Head of caudate nucleus (tissue), 42 donors: ENCODE measurements at regions not wholly inside any gene's neighbourhood (a gene's known extent, or its start where the extent isn't known, plus 50 kb on each side); places are given as distances from the start of the nearest gene placed in this dataset.

Source experiments
- DNase-seq, 42 donors: peaks; one replicate each; pipeline versions ENCODE4 v3.0.0 to v3.0.0-alpha.2; 2020 to 2021; ENCODE audit warnings: mixed read lengths in 7 of 42
- intact Hi-C: fragments of 100-400 bp; cut with DNase I; formaldehyde crosslinking; loops from one replicate; pipeline ENCODE4 v1.15.0; 2022

DNA sequence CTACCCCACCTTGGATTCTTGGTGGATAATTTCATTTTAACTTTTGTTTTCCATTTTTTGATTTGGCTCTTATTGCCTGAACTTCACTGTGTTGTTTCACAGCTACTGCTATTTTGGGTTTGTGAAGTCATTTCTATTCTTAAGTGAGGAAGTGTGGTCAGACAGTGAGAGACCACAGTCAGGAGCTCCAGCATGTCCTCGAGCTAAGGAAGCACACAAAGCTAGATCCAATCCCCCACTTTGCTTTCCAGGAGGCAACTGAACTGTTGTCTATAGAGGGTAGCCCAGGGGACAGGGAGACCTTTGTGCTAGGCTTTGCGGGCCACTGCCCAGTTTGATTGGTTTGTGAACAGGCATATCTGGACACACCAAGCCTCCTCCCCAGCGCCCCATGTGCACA is 251.8 kb upstream of the KIRREL3 start:
- intact Hi-C loops: no loop called here
- DNase-seq: peak in 5 of 42 donors; percentile 5 to 23 (median 13)

DNA sequence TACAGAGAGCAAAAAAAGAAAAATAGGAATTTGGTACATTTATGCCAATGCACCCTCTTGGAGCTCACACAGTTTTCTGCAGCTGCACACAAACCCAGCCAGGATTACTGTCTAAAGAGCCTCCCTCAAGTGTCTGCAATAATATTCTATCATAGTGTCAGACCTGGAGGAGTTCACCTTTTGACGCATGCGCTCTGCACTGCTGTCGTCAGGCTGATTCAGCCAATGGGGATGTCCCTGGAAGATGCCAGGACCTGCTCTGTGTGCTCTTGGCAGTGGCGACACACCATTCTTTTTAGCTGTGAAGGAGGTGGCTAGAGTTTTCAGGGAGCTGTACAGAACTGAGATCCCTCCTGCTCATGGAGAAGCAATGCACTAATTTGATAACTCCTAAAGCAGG is 249.0 kb upstream of the KIRREL3 start:
- peak in 2 of 42 donors; percentile 10 to 39 for DNase-seq
- intact Hi-C loops: no loop called here

DNA sequence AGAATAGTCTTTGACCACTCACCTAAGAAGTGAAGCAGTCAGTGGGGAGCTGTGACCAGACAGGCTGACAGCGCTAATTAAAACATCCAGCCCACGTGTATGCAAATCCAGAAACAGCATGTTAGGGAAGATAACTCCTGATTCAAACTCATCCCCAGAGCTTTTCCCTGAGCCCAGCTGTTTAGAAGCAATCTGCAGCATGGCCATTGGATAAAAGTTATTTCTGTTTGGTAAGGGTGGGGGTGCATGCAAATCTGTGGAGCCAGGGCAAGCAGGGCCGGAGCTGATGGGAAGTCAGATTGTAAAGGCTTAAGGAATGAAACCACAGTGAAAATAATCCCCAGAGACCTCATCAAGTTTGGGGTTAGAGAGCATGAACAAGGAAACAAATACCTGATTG is 247.9 kb upstream of the KIRREL3 start:
- DNase-seq: no peak
- intact Hi-C loops: no loop called here

DNA sequence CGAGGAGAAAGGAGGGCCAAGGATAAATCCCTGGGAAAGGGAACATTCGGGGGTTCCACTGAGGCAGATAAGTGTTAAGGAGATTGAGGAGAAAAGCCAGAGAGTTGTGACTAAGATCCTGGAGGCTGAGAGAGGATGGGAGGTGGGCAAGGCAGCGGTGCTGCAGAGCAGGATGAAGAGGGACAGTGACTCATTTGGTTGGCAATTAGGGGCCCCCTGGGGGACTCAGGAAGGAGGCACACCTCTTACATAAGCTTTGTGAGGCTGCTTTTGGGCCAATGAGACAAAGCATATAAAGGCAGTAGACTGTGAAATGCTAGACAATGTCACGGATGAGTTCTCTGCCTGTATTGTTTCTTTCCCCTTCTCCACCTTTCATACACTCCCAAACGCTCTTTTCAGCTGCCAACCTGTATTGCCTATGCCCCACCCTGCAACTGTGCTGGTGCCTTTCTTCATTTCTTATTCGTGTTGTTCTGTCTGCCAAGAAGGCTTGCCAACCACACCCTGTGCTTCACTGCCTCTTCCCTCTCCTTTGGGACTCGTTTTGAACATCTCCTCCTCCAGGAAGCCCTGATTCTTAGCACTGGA is 246.8 kb upstream of the KIRREL3 start:
- no peak for DNase-seq

DNA sequence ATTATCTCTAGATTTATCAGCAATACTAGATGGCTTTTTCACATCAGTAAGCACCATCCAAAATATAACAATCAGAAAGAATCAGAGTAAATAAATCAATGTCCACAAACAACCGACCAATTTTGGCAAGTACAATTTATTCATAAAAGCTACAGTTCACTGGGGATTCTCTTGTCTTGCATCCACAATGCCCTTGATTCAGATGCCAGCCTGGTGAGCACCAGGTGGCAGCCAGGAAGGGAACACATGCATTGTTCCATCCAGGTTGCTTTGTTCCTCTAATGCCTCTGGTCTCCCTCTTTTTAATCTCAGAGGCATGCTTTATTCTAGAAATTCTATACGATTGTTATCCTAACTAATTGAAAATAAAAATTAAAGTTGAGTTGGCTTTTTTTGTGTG is 242.1 kb upstream of the KIRREL3 start:
- DNase-seq: no peak

More for the DNA sequence above, 246.8 kb upstream of the KIRREL3 start:
- intact Hi-C loops: no loop called here

DNA sequence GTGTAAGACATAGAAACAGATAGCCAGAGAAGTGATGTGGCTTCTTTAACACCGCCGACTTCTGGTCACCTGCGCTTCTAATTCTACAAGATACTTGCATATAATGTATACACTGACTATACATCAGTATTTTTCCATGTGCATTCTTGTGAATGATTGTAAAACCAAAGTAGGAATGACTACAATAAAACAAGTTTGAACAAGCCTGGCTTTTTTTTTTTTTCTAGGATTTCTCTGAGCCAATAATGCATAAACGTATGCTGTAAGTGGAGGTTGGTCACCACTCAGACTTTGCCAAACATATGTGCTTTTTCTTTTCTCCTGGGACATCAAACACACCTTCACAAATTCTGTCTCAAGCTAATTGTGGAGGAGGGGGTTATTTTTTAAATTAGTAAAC is 237.8 kb upstream of the KIRREL3 start:
- DNase-seq: no peak
- intact Hi-C loops: no loop called here

More for the DNA sequence above, 242.1 kb upstream of the KIRREL3 start:
- intact Hi-C loops: no loop called here

DNA sequence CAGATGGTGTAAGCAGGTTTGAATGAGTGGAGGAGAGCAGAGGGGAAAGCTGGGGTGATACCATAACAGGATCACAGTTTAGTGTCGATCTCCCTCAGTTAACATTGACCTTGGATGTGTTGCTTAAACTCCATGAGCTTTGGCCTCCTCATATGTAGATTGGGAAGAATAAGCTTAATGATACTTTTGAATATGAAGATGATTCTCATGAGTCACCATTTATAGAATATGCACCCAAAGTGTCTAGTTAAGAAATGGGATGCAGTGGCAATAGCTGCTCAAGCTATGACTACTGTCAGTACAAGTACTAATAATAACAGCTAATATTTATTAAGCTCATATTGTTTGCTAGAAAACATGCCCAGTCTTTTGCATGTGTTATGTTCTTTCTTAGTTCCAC is 236.2 kb upstream of the KIRREL3 start:
- intact Hi-C loops: no loop called here
- DNase-seq: no peak

DNA sequence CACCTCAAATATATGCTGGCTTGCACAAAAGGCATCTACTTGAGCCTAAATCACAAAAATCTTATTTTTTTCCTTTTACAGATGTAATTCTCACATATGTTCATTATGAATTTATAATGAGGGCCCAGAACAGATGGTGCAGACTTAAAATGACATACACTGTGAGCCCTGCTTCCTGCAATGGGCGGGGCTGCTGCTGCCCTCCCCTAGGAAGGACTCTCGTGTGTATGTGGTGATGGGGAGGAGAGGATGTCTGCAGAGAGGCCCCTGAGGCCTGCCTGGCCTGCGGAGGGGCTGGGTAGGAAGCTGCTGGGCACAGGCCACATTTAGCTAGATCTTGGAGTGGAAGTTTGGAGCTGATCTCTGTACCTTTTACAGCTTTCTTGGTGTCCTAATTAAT is 233.4 kb upstream of the KIRREL3 start:
- intact Hi-C loops: no loop called here
- DNase-seq: no peak

DNA sequence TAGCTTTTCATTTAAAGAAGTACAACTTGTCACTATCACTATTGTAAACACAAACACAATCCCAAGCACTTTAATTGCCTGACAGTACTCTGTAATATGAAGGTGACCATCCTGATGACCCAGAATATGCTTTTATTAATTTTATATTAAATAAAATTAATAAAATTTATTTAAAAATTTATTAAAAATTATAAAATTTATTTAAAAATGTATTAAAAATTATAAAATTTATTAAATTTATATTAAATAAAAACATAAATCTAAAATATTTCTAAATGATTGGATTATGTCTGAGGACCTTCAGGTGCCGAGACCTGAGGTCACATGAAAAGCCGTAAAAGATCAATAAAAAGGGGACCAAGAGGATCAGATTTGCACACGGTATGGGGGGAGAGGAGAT is 229.8 kb upstream of the KIRREL3 start:
- intact Hi-C loops: no loop called here
- DNase-seq: no peak

DNA sequence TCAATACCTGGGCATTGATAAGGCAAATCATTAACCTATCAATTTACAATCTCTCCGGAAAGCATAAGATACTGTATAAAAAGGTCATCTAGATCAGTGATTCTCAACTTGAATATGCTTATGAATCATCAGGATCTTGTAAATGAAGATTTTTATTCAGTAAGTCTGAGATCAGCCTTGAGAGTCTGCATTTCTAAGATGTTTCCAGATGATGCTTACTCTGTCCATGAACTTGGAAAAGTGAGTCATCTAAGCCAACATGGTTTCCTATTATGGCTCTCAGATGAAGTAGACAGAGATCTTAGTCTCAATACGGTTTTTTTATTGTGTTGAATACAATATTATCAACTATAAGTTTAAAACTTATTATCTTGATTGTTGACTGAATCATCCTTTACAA is 226.4 kb upstream of the KIRREL3 start:
- intact Hi-C loops: no loop called here
- DNase-seq: no peak

DNA sequence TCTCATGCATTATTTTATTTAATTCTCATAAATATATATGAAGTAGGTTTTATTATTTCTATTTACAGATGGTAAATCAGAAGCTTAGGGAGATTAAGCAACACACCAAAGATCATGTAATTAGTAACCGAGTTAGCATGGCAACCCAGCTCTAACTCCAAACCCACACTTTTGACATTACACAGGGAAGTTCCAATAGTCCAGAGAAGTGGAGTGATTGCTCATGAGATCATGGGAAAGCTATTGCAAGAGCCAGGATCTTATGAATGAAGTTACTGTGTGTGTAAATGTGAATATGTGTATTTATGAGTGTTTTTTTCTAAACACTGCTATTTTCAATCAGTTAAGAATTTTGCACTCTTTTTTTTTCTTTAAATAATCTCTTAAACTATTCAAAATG is 225.8 kb upstream of the KIRREL3 start:
- DNase-seq: no peak
- intact Hi-C loops: no loop called here

DNA sequence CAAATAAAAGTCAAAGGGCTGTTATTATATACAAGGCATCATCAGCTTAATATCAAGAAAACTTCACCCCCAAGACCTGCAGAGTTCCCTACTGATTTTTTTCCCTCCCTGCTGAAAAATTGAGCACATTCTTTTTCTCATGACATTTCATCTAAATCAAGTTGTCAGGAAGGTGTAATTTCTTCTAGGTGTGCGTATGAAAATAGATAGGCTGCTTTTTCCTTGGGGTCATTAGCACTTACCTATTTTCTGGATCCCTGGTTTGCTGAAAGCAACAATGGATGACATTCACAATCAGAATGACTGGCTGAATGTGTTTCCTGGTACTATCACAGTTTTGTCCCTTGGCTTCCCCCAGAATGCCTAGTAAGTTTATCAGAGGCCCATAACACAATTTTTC is 225.0 kb upstream of the KIRREL3 start:
- no peak for DNase-seq
- intact Hi-C loops: no loop called here

DNA sequence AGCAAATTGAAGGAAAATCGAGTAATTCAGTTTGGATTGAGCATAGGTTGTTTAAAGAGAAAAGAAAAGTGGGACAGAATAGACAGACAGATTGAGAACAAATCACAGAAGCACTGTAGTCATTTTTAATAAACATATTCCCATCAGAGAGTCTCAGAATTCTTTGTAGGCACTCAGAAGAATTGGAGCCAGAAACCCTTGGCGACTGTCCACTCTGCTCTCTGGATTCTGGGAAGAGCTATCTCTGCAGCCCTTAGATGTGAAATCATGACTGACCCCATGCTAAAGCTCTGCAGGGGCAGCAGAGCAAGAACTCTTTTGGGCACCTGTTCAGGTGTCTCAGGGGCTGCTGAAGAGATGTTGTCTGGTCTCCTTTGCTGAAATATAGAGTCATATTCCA is 223.7 kb upstream of the KIRREL3 start:
- no peak for DNase-seq

DNA sequence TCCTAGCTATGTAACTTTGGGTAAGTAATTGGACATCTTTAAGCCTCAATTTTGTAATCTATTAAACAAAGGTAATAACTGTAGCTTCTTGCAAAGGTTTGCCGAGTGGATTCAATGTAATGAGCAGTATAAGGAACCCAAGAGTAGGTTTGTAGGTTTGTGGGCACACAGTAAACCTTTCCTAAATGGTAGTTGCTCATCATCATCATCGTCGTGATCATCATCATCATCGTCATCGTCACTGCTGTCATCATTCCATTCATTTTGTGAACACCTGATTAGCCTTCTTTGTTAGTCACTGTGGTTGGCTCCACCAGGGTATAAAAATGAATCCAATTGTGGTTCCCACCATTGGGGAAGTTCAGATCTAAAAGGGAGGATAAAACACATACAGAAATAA is 223.1 kb upstream of the KIRREL3 start:
- no peak for DNase-seq

More for the DNA sequence above, 223.7 kb upstream of the KIRREL3 start:
- intact Hi-C loops: no loop called here

DNA sequence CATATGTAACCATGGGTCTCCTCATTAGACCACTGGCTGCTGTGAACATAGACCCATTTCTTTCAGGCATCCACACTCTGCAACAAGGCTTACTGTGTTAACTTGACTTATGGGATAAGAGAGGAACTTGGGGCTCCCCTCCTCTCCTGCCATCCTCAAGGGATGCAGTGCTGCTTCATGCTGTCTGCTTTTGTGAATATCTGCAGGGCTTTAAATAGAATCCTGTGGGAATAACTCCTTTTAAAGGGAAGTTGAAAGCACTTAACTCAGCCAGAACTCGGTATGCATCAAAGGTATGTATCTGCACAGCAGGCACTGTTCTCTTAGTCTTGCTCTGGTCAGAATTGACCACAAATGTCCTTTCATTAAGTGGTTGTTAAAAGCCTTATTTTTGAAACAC is 222.5 kb upstream of the KIRREL3 start:
- no peak for DNase-seq
- intact Hi-C loops: no loop called here

More for the DNA sequence above, 223.1 kb upstream of the KIRREL3 start:
- intact Hi-C loops: no loop called here

DNA sequence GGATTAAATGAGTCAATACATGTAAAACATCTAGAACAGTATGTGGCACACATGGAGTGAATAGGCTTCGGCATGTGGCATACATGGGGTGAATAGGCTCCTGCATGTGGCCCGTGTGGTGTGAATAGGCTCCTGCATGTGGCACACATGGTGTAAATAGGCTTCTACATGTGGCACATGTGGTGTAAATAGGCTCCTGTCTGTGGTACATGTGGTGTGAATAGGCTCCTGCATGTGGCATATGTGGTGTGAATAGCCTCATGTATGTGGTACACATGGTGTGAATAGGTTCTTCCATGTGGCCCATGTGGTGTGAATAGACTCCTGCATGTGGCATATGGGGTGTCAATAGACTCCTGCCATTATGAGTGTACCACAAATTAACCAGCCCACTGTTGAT is 219.1 kb upstream of the KIRREL3 start:
- DNase-seq: no peak
- intact Hi-C loops: no loop called here

DNA sequence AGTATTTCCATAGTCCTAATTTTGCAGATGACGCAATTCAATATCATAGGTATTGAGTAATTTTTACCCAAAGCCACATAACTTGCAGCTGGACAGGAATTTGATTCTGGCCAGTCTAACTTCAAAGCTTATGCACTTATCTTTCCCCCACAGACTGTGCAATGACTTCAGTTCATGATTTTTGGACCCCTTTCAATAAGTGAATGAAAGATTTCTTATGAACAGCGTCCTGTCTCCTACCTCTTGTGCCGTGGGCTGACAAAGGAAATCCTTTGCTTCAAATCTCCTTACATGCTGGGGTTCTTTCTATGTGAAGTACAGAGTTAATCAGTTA is 217.7 kb upstream of the KIRREL3 start:
- DNase-seq: no peak
- intact Hi-C loops: no loop called here

DNA sequence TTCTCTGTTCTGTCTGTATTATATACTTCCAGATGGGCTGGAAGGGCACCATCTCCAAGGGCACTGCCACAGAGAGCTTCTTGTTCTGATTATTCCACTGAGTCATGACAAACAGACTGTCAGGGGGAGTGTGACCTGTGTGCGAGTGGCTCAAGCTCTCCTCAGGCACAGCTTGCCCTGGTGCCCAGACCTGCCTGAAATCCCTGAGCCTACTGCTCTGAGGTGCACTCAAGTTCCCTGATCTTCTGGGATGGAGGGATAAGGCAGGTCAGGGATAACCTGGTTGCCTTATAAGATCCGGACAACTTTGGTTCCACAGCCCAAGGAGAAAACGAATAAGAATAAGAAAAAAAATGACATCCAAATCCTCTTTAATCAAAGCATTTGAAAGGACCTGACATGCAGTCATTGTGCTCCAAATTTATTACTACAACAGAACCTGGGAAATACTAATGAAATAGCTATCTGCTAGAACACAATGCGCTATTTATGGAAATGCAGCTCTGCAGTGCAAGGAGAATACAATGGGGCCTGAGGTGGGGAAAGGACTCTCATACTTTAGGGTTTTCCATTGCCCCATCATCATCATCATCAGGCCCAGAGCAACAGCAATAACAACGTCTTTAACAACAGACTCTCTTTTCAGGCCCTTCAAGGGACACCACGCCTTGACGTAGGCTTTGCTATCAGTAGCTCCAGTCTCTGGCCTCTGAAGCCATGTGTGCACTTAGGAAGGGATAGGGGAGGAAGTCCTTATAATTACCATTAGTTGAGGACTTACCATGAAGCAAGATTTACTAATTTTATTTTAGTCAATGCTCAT is 217.1 kb upstream of the KIRREL3 start:
- DNase-seq: no peak

DNA sequence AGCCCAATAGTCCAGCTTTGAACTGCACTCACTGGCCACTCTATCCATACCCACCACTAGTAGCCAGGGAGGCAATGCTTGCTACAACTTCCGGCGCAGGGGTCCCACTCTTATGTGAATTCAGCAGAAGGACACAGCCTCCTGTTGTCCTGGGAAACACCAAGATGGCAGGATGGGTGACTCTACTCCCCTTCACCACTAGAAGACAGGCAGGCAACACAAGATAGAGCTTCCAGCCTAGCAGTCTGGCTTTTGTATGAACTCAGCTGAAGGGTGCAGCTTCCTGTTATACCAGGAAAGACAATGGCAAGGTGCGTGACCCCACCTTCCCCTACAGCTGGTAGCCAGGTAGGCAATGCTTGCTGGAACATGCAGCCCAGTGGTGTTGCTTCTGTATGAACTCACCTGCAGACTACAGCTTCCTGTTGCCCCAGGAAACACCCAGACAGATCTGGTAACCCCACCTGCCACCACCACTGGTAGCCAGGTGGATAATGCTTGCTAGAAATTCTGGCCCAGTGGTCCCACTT is 205.2 kb upstream of the KIRREL3 start:
- intact Hi-C loops: no loop called here
- no peak for DNase-seq

More for the DNA sequence above, 217.1 kb upstream of the KIRREL3 start:
- intact Hi-C loops: no loop called here

DNA sequence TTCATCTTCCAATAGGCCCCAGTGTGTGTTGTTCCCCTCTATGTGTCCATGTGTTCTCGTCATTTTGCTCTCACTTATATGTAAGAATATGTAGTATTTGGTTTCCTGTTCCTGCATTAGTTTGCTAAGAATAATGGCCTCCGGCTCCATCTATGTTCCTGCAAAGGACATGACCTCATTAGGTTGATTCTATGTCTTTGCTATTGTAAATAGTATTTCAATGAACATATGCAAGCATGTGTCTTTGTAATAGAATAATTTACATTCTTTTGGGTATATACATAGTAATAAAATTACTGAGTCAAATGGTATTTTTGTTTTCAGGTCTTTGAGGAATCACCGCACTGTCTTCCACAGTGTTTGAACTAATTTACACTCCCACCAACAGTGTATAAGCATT is 202.9 kb upstream of the KIRREL3 start:
- intact Hi-C loops: no loop called here
- no peak for DNase-seq

DNA sequence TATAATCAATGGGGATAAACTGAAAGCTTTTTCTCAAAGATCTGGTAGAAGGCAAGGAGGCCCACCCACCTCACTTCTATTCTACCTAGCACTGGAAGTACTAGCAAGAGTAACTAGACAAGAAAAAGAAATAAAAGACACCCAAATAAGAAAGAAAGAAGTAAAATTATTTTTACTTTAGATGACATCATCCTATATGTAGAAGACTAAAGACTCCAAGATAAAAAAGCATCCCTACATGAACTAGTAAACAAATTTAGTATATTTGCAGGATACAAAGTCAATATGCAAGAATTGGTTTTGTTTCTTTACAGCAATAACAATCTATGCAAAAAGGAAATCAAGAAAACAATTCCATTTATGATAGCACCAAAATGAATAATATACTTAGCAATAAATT is 201.5 kb upstream of the KIRREL3 start:
- DNase-seq: no peak
- intact Hi-C loops: no loop called here
